Prostate gland (tissue), 2 donors: ENCODE measurements at regions not wholly inside any gene's neighbourhood (a gene's known extent, or its start where the extent isn't known, plus 50 kb on each side); places are given as distances from the start of the nearest gene placed in this dataset.

Experiments
- DNase-seq: peaks from one replicate; pipeline ENCODE4 v3.0.0-alpha.2; 2019; ENCODE audit warnings: low spot score
- H3K27ac ChIP-seq, 2 donors: fragments of 200-600 bp; sonication (generic); 2 replicates each; pipeline ENCODE4 v1.5.1; 2017 to 2019
- H3K27me3 ChIP-seq: fragments of 200-600 bp; sonication (generic); replicated peaks from 2 replicates; pipeline ENCODE4 v1.5.1; 2019; ENCODE audit not compliant: insufficient read depth
- H3K36me3 ChIP-seq, 2 donors: fragments of 200-600 bp; sonication (generic); 1 replicate in 1 of 2; 2 replicates in 1 of 2; pipeline versions ENCODE4 v1.5.1 to v1.8.1; 2017 to 2019
- H3K4me1 ChIP-seq: fragments of 200-600 bp; sonication (generic); replicated peaks from 2 replicates; pipeline ENCODE4 v1.5.1; 2019
- H3K4me3 ChIP-seq, 2 donors: fragments of 200-600 bp; sonication (generic); 2 replicates each; pipeline ENCODE4 v1.5.1; 2017 to 2019
- H3K9me3 ChIP-seq: fragments of 200-600 bp; sonication (generic); 2 replicates; pipeline ENCODE4 v1.5.1; 2017
- POLR2A ChIP-seq: fragments of 450-650 bp; IDR thresholded peaks from one replicate; pipeline ENCODE4 v1.6.1; 2016; ENCODE audit warnings: antibody characterized with exemption, mild to moderate bottlenecking
- POLR2AphosphoS5 ChIP-seq: sonication (generic); formaldehyde crosslinking; IDR thresholded peaks from one replicate; pipeline ENCODE4 v1.6.1; 2017; ENCODE audit warnings: antibody characterized with exemption
- WGBS: methylation state at CpG from one replicate; pipeline ENCODE4 v1.1.5; 2018; 5-methylcytosine and 5-hydroxymethylcytosine counted together
- intact Hi-C: fragments of 100-400 bp; cut with DNase I; formaldehyde crosslinking; loops from one replicate; pipeline ENCODE4 v1.14.2; 2022
- TF ChIP-seq, protein P1 (sequence below), 4 experiments: fragments of 200-600 bp in 2 of 4; fragments of 450-650 bp in 2 of 4; sonication (generic) in 2 of 4; IDR thresholded peaks; 1 replicate in 3 of 4; 2 replicates in 1 of 4; pipeline ENCODE4 v1.5.1; 2016 to 2019; ENCODE audit warnings: antibody characterized with exemption in 4 of 4, mild to moderate bottlenecking in 2 of 4, moderate library complexity in 2 of 4

- WGBS = 90% methylated on average over 18 of the region's 18 CpGs
- Histone ChIP-seq H3K9me3 (no peaks in the 10 kb centered on the region), H3K36me3 (no peaks in the 10 kb centered on the region), H3K4me1 (no peaks in the 10 kb centered on the region), H3K4me3 (no peak overlapping the region), H3K27ac (no peak overlapping the region), H3K27me3 (no peaks in the 10 kb centered on the region)
- no peak for DNase-seq
- intact Hi-C loops = no loop called here
- TF ChIP-seq POLR2A = no peak
- TF ChIP-seq POLR2AphosphoS5 = no peak
- TF ChIP-seq, protein P1, sequence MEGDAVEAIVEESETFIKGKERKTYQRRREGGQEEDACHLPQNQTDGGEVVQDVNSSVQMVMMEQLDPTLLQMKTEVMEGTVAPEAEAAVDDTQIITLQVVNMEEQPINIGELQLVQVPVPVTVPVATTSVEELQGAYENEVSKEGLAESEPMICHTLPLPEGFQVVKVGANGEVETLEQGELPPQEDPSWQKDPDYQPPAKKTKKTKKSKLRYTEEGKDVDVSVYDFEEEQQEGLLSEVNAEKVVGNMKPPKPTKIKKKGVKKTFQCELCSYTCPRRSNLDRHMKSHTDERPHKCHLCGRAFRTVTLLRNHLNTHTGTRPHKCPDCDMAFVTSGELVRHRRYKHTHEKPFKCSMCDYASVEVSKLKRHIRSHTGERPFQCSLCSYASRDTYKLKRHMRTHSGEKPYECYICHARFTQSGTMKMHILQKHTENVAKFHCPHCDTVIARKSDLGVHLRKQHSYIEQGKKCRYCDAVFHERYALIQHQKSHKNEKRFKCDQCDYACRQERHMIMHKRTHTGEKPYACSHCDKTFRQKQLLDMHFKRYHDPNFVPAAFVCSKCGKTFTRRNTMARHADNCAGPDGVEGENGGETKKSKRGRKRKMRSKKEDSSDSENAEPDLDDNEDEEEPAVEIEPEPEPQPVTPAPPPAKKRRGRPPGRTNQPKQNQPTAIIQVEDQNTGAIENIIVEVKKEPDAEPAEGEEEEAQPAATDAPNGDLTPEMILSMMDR (IDR thresholded peaks at IDR 0.05) = no peak
These were observed 445.1 kb downstream of the SIPA1L2 start for GRCh38 chr1:232184561-232185530.

GRCh38 chr1:232183802-232184201, 446.1 kb downstream of the SIPA1L2 start:
- Histone ChIP-seq H3K27me3 (no peaks in the 10 kb centered on the region), H3K9me3 (no peaks in the 10 kb centered on the region), H3K4me1 (no peaks in the 10 kb centered on the region), H3K27ac (no peak overlapping the region), H3K36me3 (no peaks in the 10 kb centered on the region), H3K4me3 (no peak overlapping the region)
- DNase-seq = no peak
- intact Hi-C loops = no loop called here
- TF ChIP-seq POLR2AphosphoS5 (no peak), POLR2A (no peak)
- TF ChIP-seq, protein P1 (IDR thresholded peaks at IDR 0.05) = no peak

DNA sequence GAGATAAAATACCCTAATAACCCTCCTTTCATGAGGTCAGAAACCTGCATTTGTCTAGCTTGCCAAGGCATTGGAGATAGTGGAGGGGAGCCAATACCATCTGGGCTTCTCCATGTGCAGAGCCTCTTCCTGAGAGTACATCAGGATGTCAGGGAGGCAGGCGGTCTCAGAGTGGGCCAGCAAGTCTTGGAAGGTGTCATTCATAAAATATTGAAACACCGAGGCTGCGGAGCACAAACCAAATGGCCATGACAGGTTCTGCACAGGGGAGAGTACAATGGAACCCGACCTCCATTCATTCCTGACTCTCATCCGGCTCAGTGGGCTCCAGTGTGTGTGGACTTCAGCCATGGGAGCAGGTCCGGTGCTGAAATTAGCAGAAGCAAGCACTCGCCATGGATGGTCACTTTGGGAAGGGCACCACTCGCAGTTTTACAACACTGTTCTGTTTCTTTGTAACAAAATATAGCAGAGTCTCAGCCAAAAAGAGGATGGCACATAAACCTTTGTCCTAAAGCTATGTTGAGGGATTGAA, 446.6 kb downstream of the SIPA1L2 start:
- TF ChIP-seq POLR2A = no peak
- TF ChIP-seq, protein P1 (IDR thresholded peaks at IDR 0.05) = no peak
- no peak for TF ChIP-seq POLR2AphosphoS5
- 80% methylated on average over 8 of the region's 8 CpGs for WGBS
- no peak for DNase-seq

DNA sequence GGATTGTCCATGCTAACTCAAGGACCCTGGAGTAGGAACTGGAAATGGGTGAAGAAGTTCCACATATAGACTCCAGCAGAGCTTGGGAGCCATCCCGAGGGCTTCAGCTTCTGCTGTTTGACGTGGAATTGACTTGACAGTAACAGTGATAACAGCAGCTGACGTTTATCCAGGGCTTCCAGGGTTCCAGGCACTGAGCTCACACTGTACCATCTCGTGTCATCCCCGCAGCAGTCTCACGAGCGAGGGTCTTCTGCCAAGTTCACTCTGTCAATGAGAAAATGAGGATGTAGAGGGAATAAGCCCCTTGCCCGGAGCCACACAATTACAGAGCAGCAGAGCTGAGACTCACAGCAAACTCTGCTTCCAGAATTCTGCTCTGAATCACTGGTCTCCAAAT, 447.7 kb downstream of the SIPA1L2 start:
- H3K4me1 ChIP-seq = no peaks in the 10 kb centered on the region
- H3K9me3 ChIP-seq = no peaks in the 10 kb centered on the region
- intact Hi-C loops = no loop called here
- WGBS = 66% methylated on average over 8 of the region's 8 CpGs
- H3K4me3 ChIP-seq = no peak overlapping the region
- DNase-seq = no peak
- H3K27me3 ChIP-seq = no peaks in the 10 kb centered on the region
- no peaks in the 10 kb centered on the region for H3K36me3 ChIP-seq
- TF ChIP-seq, protein P1 (IDR thresholded peaks at IDR 0.05) = no peak
- no peak for TF ChIP-seq POLR2A
- TF ChIP-seq POLR2AphosphoS5 = no peak
- no peak overlapping the region for H3K27ac ChIP-seq

More for the DNA sequence above, 446.6 kb downstream of the SIPA1L2 start:
- no peaks in the 10 kb centered on the region for H3K9me3 ChIP-seq
- H3K27me3 ChIP-seq = no peaks in the 10 kb centered on the region
- no peaks in the 10 kb centered on the region for H3K36me3 ChIP-seq
- no peak overlapping the region for H3K27ac ChIP-seq
- H3K4me3 ChIP-seq = no peak overlapping the region
- H3K4me1 ChIP-seq = no peaks in the 10 kb centered on the region
- intact Hi-C loops = no loop called here

DNA sequence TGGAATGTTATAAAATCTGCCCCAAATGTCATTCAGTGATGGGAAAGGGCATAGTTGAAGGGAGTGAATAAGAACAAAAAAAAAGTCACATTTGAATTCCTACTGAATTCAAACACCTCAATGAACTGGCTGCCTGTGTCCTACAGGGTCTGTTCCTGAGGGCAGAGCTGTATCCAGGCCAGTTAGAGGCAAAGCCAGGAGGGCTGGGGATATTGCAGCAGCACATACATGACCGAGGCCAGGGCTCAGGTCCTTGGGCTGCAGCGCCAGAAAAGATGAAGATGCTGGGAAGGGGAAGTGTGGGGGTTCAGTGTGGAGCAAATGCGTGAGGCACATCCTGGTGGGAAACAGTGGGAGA, 449.2 kb downstream of the SIPA1L2 start:
- Histone ChIP-seq H3K27me3 (no peaks in the 10 kb centered on the region), H3K27ac (no peak overlapping the region), H3K9me3 (no peaks in the 10 kb centered on the region), H3K4me3 (no peak overlapping the region), H3K4me1 (no peaks in the 10 kb centered on the region), H3K36me3 (no peaks in the 10 kb centered on the region)
- TF ChIP-seq POLR2A (no peak), POLR2AphosphoS5 (no peak)
- TF ChIP-seq, protein P1 (IDR thresholded peaks at IDR 0.05) = no peak
- DNase-seq = no peak
- 91% methylated on average over 3 of the region's 3 CpGs for WGBS
- intact Hi-C loops = no loop called here
